H7 (cell line): ENCODE measurements at regions not wholly inside any gene's neighbourhood (a gene's known extent, or its start where the extent isn't known, plus 50 kb on each side); places are given as distances from the start of the nearest gene placed in this dataset.
A peak's percentile ranks its signal among the peaks of the same experiment; 100 is the strongest.

ENCODE experiments used
- DNase-seq: peaks from one replicate; pipeline ENCODE4 v3.0.0; 2012
- H3K27me3 ChIP-seq: 2 replicates; pipeline ENCODE4 v1.6.0; 2011; ENCODE audit warnings: mild to moderate bottlenecking, low read length; ENCODE audit not compliant: control insufficient read depth, insufficient read depth
- H3K36me3 ChIP-seq: replicated peaks from 2 replicates; pipeline ENCODE4 v1.5.1; 2011; ENCODE audit warnings: low read length; ENCODE audit not compliant: control insufficient read depth, insufficient read depth
- H3K4me3 ChIP-seq: 2 replicates; pipeline ENCODE4 v1.5.1; 2011; ENCODE audit warnings: low read depth, mild to moderate bottlenecking, control low read depth, low read length, moderate library complexity; ENCODE audit not compliant: insufficient read depth

- DNase-seq: no peak
Measured at GRCh38 chr20:17856837-17857605, 111.6 kb downstream of the SNX5 start.

GRCh38 chr20:17856024-17856564 lies 112.5 kb downstream of the SNX5 start:
- no peak for DNase-seq
- H3K36me3 ChIP-seq: no peaks in the 10 kb centered on the region
- H3K4me3 ChIP-seq: no peak overlapping the region
- H3K27me3 ChIP-seq: no peaks in the 10 kb centered on the region

More at GRCh38 chr20:17856837-17857605, 111.6 kb downstream of the SNX5 start:
- no peaks in the 10 kb centered on the region for H3K27me3 ChIP-seq
- H3K36me3 ChIP-seq: no peaks in the 10 kb centered on the region
- H3K4me3 ChIP-seq: no peak overlapping the region

- Histone ChIP-seq H3K4me3 (no peak overlapping the region), H3K36me3 (no peaks in the 10 kb centered on the region), H3K27me3 (no peaks in the 10 kb centered on the region)
- peak; percentile 77 for DNase-seq
Measured at GRCh38 chr20:17854307-17854903, 114.2 kb downstream of the SNX5 start.

GRCh38 chr20:17852323-17852722 lies 116.3 kb downstream of the SNX5 start:
- no peaks in the 10 kb centered on the region for H3K36me3 ChIP-seq

GRCh38 chr20:17850684-17851026 lies 117.9 kb downstream of the SNX5 start:
- no peak for DNase-seq
- H3K27me3 ChIP-seq: no peaks in the 10 kb centered on the region
- H3K36me3 ChIP-seq: no peaks in the 10 kb centered on the region
- no peak overlapping the region for H3K4me3 ChIP-seq

More at GRCh38 chr20:17852323-17852722, 116.3 kb downstream of the SNX5 start:
- no peaks in the 10 kb centered on the region for H3K27me3 ChIP-seq
- H3K4me3 ChIP-seq: no peak overlapping the region
- DNase-seq: no peak

- Histone ChIP-seq H3K4me3 (no peak overlapping the region), H3K27me3 (no peaks in the 10 kb centered on the region), H3K36me3 (no peaks in the 10 kb centered on the region)
- no peak for DNase-seq
Measured at GRCh38 chr20:17849901-17850683, 118.5 kb downstream of the SNX5 start.

GRCh38 chr20:17849138-17849900 lies 119.3 kb downstream of the SNX5 start:
- no peak for DNase-seq
- H3K27me3 ChIP-seq: no peaks in the 10 kb centered on the region
- H3K36me3 ChIP-seq: no peaks in the 10 kb centered on the region
- H3K4me3 ChIP-seq: no peak overlapping the region

- no peak for DNase-seq
- Histone ChIP-seq H3K36me3 (no peaks in the 10 kb centered on the region), H3K27me3 (no peaks in the 10 kb centered on the region), H3K4me3 (no peak overlapping the region)
Measured at GRCh38 chr20:17848249-17849048, 120.1 kb downstream of the SNX5 start.

- Histone ChIP-seq H3K4me3 (no peak overlapping the region), H3K27me3 (no peaks in the 10 kb centered on the region), H3K36me3 (no peaks in the 10 kb centered on the region)
- no peak for DNase-seq
Measured at GRCh38 chr20:17845701-17846475, 122.7 kb downstream of the SNX5 start.

GRCh38 chr20:17844549-17845298 lies 123.9 kb downstream of the SNX5 start:
- no peaks in the 10 kb centered on the region for H3K27me3 ChIP-seq

GRCh38 chr20:17844133-17844429 lies 124.5 kb downstream of the SNX5 start:
- Histone ChIP-seq H3K36me3 (no peaks in the 10 kb centered on the region), H3K27me3 (no peaks in the 10 kb centered on the region), H3K4me3 (no peak overlapping the region)
- no peak for DNase-seq

More at GRCh38 chr20:17844549-17845298, 123.9 kb downstream of the SNX5 start:
- no peak for DNase-seq
- no peaks in the 10 kb centered on the region for H3K36me3 ChIP-seq
- no peak overlapping the region for H3K4me3 ChIP-seq

- Histone ChIP-seq H3K27me3 (no peaks in the 10 kb centered on the region), H3K4me3 (no peak overlapping the region), H3K36me3 (no peaks in the 10 kb centered on the region)
- no peak for DNase-seq
Measured at GRCh38 chr20:17843246-17844132, 125.1 kb downstream of the SNX5 start.
